GM19395 (cell line): ENCODE measurements at regions not wholly inside any gene's neighbourhood (a gene's known extent, or its start where the extent isn't known, plus 50 kb on each side); places are given as distances from the start of the nearest gene placed in this dataset.

Experiments
- ATAC-seq: cut with Tn5 transposase; IDR thresholded peaks from one replicate; pipeline ENCODE4 v1.9.1; 2021; ENCODE audit warnings: mild to moderate bottlenecking, moderate library complexity; ENCODE audit not compliant: unreplicated experiment

DNA sequence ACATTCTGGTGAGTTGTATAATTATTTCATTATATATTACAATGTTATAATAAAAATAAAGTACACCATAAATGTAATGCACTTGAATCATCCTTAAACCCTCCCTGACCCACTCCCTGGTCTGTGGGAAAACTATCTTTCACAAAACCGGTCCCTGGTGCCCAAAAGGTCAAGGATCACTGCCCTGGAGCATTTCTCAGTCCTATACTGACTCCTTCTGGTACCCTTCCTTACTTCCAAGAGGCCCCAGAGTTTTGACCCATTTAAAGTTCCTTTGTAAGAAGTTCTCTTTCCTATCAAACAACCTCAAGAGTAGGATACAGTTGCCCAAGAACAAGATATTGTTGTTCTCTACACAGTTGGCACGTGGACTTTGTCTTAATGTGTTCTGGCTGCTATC lies 88.9 kb upstream of the TRPM3 start:
- no peak for ATAC-seq

DNA sequence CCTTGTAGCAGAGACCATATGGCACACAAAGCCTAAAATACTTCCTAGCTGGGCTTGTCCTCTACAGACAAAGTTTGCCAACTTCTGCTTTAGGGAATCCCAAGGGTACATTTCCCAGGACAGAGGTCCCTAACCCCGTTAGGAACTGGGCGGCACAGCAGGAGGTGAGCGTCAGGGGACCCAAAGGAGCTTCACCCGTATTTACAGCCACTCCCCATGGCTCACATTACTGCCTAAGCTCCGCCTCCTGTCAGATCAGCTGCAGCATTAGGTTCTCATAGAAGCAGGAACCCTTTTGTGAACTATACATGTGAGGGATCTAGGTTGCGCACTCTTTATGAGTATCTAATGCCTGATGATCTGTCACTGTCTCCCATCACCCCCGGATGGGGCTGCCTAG lies 88.5 kb upstream of the TRPM3 start:
- no peak for ATAC-seq

DNA sequence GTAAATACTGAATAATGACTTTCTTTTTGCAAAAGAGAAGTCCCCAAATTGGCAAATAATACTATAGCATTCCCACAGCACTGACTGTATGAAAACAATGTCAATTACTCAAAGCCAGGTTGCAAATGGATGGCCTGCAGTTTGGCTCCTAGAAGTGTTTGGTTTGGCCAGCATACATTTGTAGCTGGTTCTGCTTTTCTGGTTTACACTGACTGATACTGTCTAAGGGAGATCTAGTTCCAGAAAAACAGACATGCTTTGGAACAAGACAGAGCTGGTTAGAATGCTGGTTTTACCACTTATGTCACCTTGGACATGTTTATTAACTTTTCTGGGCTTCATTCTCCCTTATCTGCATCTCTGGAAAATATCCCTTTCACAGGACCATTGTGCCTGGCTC lies 81.5 kb upstream of the TRPM3 start:
- ATAC-seq, result no peak

DNA sequence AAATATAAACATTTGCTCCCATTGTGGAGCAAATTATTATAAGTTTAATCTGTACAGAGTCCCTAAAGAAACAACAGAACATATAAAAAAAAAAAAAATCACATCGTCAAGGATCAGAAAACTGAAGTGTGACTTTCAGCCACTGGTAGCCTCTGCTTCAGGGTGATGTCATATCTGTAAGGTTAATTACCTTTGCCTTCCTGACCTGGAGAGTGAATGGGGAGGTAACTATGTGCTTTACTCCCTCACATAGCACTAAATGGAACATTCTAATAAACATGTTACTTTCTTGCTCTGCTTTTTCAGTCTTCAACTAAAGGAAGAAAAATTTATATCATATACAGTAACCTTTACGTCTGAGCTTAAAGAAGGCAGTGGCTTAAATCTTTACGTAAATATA lies 70.3 kb upstream of the TRPM3 start:
- no peak for ATAC-seq

DNA sequence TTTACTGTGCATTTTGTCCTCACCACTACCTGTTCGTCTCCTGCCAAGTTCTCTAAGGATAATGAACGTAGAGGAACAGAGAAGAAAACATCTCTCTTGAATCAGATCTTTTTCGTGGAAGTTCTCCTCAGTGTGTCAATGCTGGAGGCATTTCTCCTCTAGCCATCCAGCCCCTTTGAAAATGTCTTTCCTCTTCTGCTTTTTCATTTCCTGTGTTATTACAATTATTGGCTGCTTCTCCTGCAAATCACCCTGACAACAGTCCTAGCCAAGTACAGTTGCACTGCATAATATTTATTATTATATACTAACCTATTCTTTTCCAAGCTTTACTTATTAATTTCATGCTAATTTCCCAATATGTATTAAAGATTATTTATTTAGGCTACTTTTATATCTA lies 61.8 kb upstream of the TRPM3 start:
- no peak for ATAC-seq

DNA sequence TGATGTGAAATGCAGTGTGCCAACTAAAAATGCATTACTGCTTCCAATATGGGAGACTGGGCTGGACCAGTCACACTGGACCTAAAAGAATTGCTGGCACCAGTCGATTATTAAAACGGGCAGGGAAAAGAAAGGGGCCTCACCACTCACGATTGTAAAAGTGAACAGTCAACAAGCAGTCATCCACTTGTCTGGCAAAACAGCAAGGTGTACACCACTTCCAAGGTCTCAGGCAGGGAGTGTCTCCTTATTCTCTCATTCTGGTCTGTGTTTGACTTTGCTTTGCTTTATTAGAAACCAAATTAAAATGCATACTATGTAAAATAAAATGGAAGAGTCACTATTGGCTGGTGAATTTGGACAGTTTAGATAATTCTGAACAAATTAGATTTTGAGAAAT lies 57.8 kb upstream of the TRPM3 start:
- no peak for ATAC-seq

DNA sequence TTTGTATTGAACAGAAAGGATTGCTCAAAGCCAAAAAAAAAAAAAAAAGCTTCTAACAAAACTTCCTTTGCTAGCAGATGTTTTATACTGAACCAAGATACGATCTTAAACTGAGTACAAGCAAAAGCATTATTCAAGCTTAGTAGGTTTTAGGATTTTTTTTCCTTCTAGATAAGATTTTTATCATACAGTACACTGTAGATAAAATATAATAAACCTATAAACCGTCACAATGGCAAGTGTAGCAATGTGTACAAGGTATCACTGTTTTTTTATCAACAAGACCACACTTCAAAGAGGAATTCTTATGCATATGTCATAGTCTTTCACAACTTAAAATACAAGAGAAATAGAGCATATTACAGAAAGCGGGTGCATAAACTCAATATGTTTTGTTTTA lies 56.5 kb upstream of the TRPM3 start:
- ATAC-seq, result no peak

DNA sequence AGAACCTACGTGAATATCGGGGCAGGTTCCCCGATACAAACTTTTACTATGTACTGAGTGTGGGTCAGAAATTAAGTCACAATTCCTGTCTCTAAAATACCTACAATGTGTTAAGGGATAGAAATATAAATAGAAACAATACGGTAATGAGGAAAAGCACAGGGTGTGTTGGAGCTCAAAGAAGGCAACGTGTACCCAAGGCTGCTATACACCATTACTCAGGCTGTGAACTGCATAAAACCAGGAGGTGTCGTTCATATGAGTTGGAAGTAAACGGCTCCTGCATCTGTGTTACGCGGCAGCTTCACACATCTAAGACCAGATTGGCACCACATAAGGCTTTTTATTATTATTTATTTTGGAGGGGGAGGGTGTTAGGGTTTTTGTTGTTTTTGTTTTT lies 50.1 kb upstream of the TRPM3 start:
- ATAC-seq, result no peak
